ENCODE measurements at regions not wholly inside any gene's neighbourhood (a gene's known extent, or its start where the extent isn't known, plus 50 kb on each side); places are given as distances from the start of the nearest gene placed in this dataset.

- ATAC-seq (no peak), DNase-seq (no peak)
- H3K27me3 ChIP-seq (ENCODE audit: low read depth): no peaks in the 10 kb centered on the region
- TF ChIP-seq, protein P1, sequence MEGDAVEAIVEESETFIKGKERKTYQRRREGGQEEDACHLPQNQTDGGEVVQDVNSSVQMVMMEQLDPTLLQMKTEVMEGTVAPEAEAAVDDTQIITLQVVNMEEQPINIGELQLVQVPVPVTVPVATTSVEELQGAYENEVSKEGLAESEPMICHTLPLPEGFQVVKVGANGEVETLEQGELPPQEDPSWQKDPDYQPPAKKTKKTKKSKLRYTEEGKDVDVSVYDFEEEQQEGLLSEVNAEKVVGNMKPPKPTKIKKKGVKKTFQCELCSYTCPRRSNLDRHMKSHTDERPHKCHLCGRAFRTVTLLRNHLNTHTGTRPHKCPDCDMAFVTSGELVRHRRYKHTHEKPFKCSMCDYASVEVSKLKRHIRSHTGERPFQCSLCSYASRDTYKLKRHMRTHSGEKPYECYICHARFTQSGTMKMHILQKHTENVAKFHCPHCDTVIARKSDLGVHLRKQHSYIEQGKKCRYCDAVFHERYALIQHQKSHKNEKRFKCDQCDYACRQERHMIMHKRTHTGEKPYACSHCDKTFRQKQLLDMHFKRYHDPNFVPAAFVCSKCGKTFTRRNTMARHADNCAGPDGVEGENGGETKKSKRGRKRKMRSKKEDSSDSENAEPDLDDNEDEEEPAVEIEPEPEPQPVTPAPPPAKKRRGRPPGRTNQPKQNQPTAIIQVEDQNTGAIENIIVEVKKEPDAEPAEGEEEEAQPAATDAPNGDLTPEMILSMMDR (IDR thresholded peaks at IDR 0.05): no peak
- no peaks in the 10 kb centered on the region for H3K9me3 ChIP-seq
- no peak overlapping the region for H3K4me3 ChIP-seq
- H3K36me3 ChIP-seq: no peaks in the 10 kb centered on the region
- intact Hi-C loops (cut with DNase I): no loop called here
- H3K4me1 ChIP-seq: no peaks in the 10 kb centered on the region
- no peak overlapping the region for H3K27ac ChIP-seq
Observed at GRCh38 chr6:91813641-91814040, 1226.8 kb upstream of the MAP3K7 start.

DNA sequence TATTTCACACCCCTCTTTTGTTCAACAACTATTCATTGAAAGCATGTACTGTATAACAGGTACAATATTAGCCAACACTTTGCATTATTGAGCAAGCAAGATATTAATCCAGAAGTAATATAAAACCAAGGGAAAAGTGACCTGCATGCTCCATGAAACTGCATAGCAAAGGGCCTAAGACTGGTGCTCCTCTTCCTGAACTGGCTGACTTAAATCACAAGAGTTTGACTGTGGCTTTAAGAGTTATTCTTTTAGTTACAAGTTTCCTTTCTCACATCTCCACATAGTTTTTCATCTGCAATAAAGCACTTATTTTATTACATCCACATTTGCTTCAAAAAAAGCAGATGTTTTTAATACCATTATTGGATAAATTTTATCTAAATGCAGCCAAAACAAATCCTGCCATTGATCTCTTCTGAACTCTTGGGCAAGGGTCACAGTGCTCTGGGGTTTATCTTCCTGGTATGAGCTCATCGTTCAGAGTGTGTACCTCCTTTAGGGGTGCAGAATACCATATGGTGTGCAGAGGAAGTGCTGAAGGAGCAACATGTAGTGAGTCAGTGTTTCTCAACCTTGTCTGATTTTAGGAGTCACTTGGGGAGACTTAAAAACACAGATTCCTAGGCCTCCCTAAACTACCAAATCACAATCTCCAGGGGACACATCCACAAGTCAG, 1225.9 kb upstream of the MAP3K7 start:
- DNase-seq: no peak
- Histone ChIP-seq H3K4me1 (no peaks in the 10 kb centered on the region), H3K4me3 (no peak overlapping the region), H3K27ac (no peak overlapping the region), H3K9me3 (no peaks in the 10 kb centered on the region), H3K36me3 (no peaks in the 10 kb centered on the region), H3K27me3 (ENCODE audit: low read depth) (no peaks in the 10 kb centered on the region)
- intact Hi-C loops (cut with DNase I): no loop called here
- TF ChIP-seq, protein P1 (IDR thresholded peaks at IDR 0.05): no peak
- ATAC-seq: no peak

DNA sequence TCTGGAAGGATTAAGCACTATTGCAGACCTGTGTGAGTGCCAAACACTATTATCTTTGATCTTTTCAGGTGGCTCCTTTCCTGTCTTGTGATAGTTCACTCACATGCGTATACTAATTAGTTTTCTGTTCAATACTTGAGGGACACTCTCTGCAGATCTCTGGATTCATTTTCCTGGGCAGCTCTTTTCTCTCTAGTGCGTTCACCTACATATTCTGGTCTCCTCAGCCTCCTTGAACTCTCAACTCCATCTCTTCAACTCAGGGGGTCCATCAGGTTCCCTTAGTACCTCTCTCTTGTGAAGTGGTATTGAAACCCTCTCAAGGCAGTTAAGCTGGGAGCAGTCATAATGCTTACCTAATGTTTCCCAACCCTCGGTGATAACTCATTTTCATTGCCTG, 1218.1 kb upstream of the MAP3K7 start:
- Histone ChIP-seq H3K4me3 (no peak overlapping the region), H3K36me3 (no peaks in the 10 kb centered on the region), H3K4me1 (no peaks in the 10 kb centered on the region), H3K27me3 (ENCODE audit: low read depth) (no peaks in the 10 kb centered on the region), H3K9me3 (no peaks in the 10 kb centered on the region), H3K27ac (no peak overlapping the region)
- DNase-seq (no peak), ATAC-seq (no peak)
- TF ChIP-seq, protein P1 (IDR thresholded peaks at IDR 0.05): no peak
- intact Hi-C loops (cut with DNase I): no loop called here

DNA sequence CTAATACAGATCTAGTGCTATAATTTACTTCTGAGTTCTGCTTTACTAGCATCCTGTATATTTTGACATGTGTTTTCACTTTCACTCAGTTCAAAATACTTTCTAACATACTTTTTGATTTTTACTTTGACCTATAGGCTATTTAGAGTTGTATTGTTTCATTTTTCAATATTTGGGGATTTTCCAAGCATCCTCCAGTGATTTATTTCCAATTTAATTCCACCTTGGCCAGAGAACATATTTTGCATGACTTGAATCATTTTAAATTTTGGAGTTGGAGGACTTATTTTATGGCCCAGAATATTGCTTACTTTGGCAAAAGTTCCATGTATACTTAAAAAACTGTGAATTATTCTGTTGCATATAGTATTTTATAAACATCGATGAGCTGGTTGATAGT, 1215.6 kb upstream of the MAP3K7 start:
- Histone ChIP-seq H3K36me3 (no peaks in the 10 kb centered on the region), H3K4me1 (no peaks in the 10 kb centered on the region), H3K4me3 (no peak overlapping the region), H3K9me3 (no peaks in the 10 kb centered on the region), H3K27me3 (ENCODE audit: low read depth) (no peaks in the 10 kb centered on the region), H3K27ac (no peak overlapping the region)
- intact Hi-C loops (cut with DNase I): no loop called here
- no peak for ATAC-seq
- DNase-seq: no peak
- TF ChIP-seq, protein P1 (IDR thresholded peaks at IDR 0.05): no peak

DNA sequence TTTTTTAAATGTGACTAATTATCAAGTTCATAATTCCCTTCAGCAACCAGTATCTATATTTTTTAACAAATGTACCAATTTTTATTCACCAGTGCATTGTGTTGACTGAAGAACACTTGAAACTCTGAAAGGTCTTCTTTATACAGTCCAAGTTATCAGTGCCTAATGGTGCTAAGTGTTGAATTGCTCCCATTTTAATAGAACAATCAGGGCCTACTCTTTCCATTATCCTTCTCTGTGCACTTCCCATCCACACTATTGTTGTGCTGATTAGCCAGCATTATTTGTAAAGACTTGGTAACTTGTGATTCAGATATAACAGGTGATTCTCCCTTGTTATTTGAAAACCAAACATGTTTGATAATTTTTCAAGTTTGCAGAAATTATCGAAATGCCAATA, 1209.7 kb upstream of the MAP3K7 start:
- intact Hi-C loops (cut with DNase I): no loop called here
- Histone ChIP-seq H3K4me3 (no peak overlapping the region), H3K27me3 (ENCODE audit: low read depth) (no peaks in the 10 kb centered on the region), H3K36me3 (no peaks in the 10 kb centered on the region), H3K9me3 (no peaks in the 10 kb centered on the region), H3K4me1 (no peaks in the 10 kb centered on the region), H3K27ac (no peak overlapping the region)
- DNase-seq (no peak), ATAC-seq (no peak)
- TF ChIP-seq, protein P1 (IDR thresholded peaks at IDR 0.05): no peak

Data from lower lobe of right lung (tissue), 2 donors.